ENCODE measurements at regions not wholly inside any gene's neighbourhood (a gene's known extent, or its start where the extent isn't known, plus 50 kb on each side); places are given as distances from the start of the nearest gene placed in this dataset.

GRCh38 chr12:77492536-77492935 is 338.2 kb upstream of the NAV3 start:
- POLR2A ChIA-PET, result no interaction called here
- TF ChIP-seq ZSCAN20 (CRISPR knock-in tag; IDR thresholded peaks at IDR 0.05) (no peak), TP53 (CRISPR knock-in tag; IDR thresholded peaks at IDR 0.05) (no peak), SREBF2 (IDR thresholded peaks at IDR 0.05) (no peak), HOXA7 (CRISPR knock-in tag; IDR thresholded peaks at IDR 0.05) (no peak), EP300 (IDR thresholded peaks at IDR 0.05) (no peak), HMGXB4 (CRISPR knock-in tag; IDR thresholded peaks at IDR 0.05; ENCODE audit: borderline replicate concordance) (no peak), TFCP2L1 (CRISPR knock-in tag; IDR thresholded peaks at IDR 0.05) (no peak), ATOH8 (CRISPR knock-in tag; IDR thresholded peaks at IDR 0.05; ENCODE audit: low read depth) (no peak), SMC3 (IDR thresholded peaks at IDR 0.05) (no peak)
- H3K4me2 ChIP-seq, result no peak overlapping the region
- no peaks in the 10 kb centered on the region for H3K9me3 ChIP-seq
- DNase-seq (ENCODE audit: low read depth in 1 of 2, low spot score in 1 of 2) (no peak), ATAC-seq (no peak), FAIRE-seq (no peak)
- no peak overlapping the region for H3K27ac ChIP-seq
- CTCF ChIA-PET, result interaction anchor here (1.6 kb wide), 1 partner anchor 36 kb away, joined by 3 read pairs; no protein-coding TSS in a partner anchor
- H3K4me3 ChIP-seq, result no peak overlapping the region
- H3K4me1 ChIP-seq, result no peaks in the 10 kb centered on the region
- 22% methylated on average over 4 of the region's 4 CpGs for WGBS (ENCODE audit: missing lambda C conversion rate)

- H3K4me2 ChIP-seq, result no peak overlapping the region
- TF ChIP-seq EHMT2 (IDR thresholded peaks at IDR 0.05; ENCODE audit: low read depth), result no peak
- TF ChIP-seq POLR2AphosphoS2 (conservative IDR thresholded peaks at IDR 0.05; ENCODE audit: low read length), result no peak
- no peak for TF ChIP-seq RFX5 (IDR thresholded peaks at IDR 0.05)
- no peak for TF ChIP-seq TP53 (CRISPR knock-in tag; IDR thresholded peaks at IDR 0.05)
- TF ChIP-seq BCL3 (IDR thresholded peaks at IDR 0.05), result no peak
- no peak for TF ChIP-seq GATA3 (IDR thresholded peaks at IDR 0.05; ENCODE audit: borderline replicate concordance)
- no peak for TF ChIP-seq HOXB5 (CRISPR knock-in tag; IDR thresholded peaks at IDR 0.05)
- no peak for TF ChIP-seq TFCP2L1 (CRISPR knock-in tag; IDR thresholded peaks at IDR 0.05)
- TF ChIP-seq HES2 (IDR thresholded peaks at IDR 0.05), result no peak
- TF ChIP-seq KDM5A (IDR thresholded peaks at IDR 0.05), result no peak
- TF ChIP-seq MYC (IDR thresholded peaks at IDR 0.05; ENCODE audit: borderline replicate concordance, low read length), result no peak
- no peak for TF ChIP-seq CBX2 (IDR thresholded peaks at IDR 0.05; ENCODE audit: borderline replicate concordance, low read depth)
- TF ChIP-seq BHLHE40 (IDR thresholded peaks at IDR 0.05; ENCODE audit: low read depth, low read length), result no peak
- no peak for TF ChIP-seq CHD2 (IDR thresholded peaks at IDR 0.05; ENCODE audit: low read length, partially characterized antibody)
- TF ChIP-seq FOSB (CRISPR knock-in tag; IDR thresholded peaks at IDR 0.05), result no peak
- no peak for TF ChIP-seq JUN (IDR thresholded peaks at IDR 0.05)
- TF ChIP-seq EHF (CRISPR knock-in tag; IDR thresholded peaks at IDR 0.05), result no peak
- TF ChIP-seq CHD4 (IDR thresholded peaks at IDR 0.05; ENCODE audit: borderline replicate concordance), result no peak
- ATAC-seq (no peak), FAIRE-seq (no peak), DNase-seq (ENCODE audit: low read depth in 1 of 2, low spot score in 1 of 2) (no peak)
- CTCF ChIA-PET, result no interaction called here
- H3K4me3 ChIP-seq, result no peak overlapping the region
- WGBS (ENCODE audit: missing lambda C conversion rate), result 37% methylated on average over 4 of the region's 4 CpGs
- POLR2A ChIA-PET, result no interaction called here
- H3K4me1 ChIP-seq, result no peaks in the 10 kb centered on the region
- H3K9me3 ChIP-seq, result no peaks in the 10 kb centered on the region
- no peak overlapping the region for H3K27ac ChIP-seq
These were observed 341.2 kb upstream of the NAV3 start for GRCh38 chr12:77489331-77489970.

Data from A549 (cell line).